ENCODE measurements at regions not wholly inside any gene's neighbourhood (a gene's known extent, or its start where the extent isn't known, plus 50 kb on each side); places are given as distances from the start of the nearest gene placed in this dataset.

DNA sequence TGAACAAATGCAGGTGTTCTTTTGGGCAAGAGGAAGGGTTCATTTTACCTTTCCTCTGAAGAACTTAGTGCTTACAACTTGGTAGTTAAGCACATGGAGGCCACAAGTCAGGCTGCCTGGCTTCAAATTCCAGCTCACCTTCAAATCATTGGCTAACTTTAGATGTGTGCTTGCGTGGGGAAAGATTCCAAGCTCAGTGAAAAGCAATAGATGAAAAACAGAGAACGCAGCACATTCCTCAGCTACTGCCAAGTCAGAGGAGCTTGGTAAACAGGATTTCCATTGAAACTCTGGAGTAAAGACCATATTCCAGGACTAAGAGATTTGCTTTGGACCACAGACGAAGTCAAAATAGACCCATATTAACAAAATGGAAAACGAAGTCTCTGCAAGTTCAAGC is 96.3 kb upstream of the ASB18 start:
- TF ChIP-seq, protein P1, sequence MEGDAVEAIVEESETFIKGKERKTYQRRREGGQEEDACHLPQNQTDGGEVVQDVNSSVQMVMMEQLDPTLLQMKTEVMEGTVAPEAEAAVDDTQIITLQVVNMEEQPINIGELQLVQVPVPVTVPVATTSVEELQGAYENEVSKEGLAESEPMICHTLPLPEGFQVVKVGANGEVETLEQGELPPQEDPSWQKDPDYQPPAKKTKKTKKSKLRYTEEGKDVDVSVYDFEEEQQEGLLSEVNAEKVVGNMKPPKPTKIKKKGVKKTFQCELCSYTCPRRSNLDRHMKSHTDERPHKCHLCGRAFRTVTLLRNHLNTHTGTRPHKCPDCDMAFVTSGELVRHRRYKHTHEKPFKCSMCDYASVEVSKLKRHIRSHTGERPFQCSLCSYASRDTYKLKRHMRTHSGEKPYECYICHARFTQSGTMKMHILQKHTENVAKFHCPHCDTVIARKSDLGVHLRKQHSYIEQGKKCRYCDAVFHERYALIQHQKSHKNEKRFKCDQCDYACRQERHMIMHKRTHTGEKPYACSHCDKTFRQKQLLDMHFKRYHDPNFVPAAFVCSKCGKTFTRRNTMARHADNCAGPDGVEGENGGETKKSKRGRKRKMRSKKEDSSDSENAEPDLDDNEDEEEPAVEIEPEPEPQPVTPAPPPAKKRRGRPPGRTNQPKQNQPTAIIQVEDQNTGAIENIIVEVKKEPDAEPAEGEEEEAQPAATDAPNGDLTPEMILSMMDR (IDR thresholded peaks at IDR 0.05): no peak
- TF ChIP-seq POLR2A (IDR thresholded peaks at IDR 0.05): no peak
